ENCODE measurements at regions not wholly inside any gene's neighbourhood (a gene's known extent, or its start where the extent isn't known, plus 50 kb on each side); places are given as distances from the start of the nearest gene placed in this dataset.

GRCh38 chr2:120477831-120478481 lies 132.0 kb downstream of the INHBB start:
- no peak overlapping the region for H3K4me3 ChIP-seq (ENCODE audit: low read depth, low read length)
- in situ Hi-C loops (cut with HindIII; ENCODE audit: low sequenced_read_pairs) = no loop called here
- DNase-seq (ENCODE audit: low read depth, low spot score) = no peak
- TF ChIP-seq CTCF (IDR thresholded peaks at IDR 0.05; ENCODE audit: low read depth, low read length) = no peak

GRCh38 chr2:120480346-120480902 lies 134.5 kb downstream of the INHBB start:
- no peak for TF ChIP-seq CTCF (IDR thresholded peaks at IDR 0.05; ENCODE audit: low read depth, low read length)
- no peak overlapping the region for H3K4me3 ChIP-seq (ENCODE audit: low read depth, low read length)

GRCh38 chr2:120480903-120481445 lies 135.0 kb downstream of the INHBB start:
- in situ Hi-C loops (cut with HindIII; ENCODE audit: low sequenced_read_pairs) = no loop called here
- no peak for DNase-seq (ENCODE audit: low read depth, low spot score)

More at GRCh38 chr2:120480346-120480902, 134.5 kb downstream of the INHBB start:
- DNase-seq (ENCODE audit: low read depth, low spot score) = no peak
- in situ Hi-C loops (cut with HindIII; ENCODE audit: low sequenced_read_pairs) = no loop called here

GRCh38 chr2:120481446-120482194 lies 135.7 kb downstream of the INHBB start:
- no peak overlapping the region for H3K4me3 ChIP-seq (ENCODE audit: low read depth, low read length)
- TF ChIP-seq CTCF (IDR thresholded peaks at IDR 0.05; ENCODE audit: low read depth, low read length) = no peak
- no peak for DNase-seq (ENCODE audit: low read depth, low spot score)
- in situ Hi-C loops (cut with HindIII; ENCODE audit: low sequenced_read_pairs) = no loop called here

More at GRCh38 chr2:120480903-120481445, 135.0 kb downstream of the INHBB start:
- no peak for TF ChIP-seq CTCF (IDR thresholded peaks at IDR 0.05; ENCODE audit: low read depth, low read length)
- H3K4me3 ChIP-seq (ENCODE audit: low read depth, low read length) = no peak overlapping the region

GRCh38 chr2:120482334-120482733 lies 136.4 kb downstream of the INHBB start:
- in situ Hi-C loops (cut with HindIII; ENCODE audit: low sequenced_read_pairs) = no loop called here

More at GRCh38 chr2:120482334-120482733, 136.4 kb downstream of the INHBB start:
- no peak for DNase-seq (ENCODE audit: low read depth, low spot score)
- no peak for TF ChIP-seq CTCF (IDR thresholded peaks at IDR 0.05; ENCODE audit: low read depth, low read length)
- H3K4me3 ChIP-seq (ENCODE audit: low read depth, low read length) = no peak overlapping the region

Data from astrocyte of the spinal cord (primary cell).